ENCODE measurements at regions not wholly inside any gene's neighbourhood (a gene's known extent, or its start where the extent isn't known, plus 50 kb on each side); places are given as distances from the start of the nearest gene placed in this dataset.

- TF ChIP-seq POLR2AphosphoS5 (IDR thresholded peaks at IDR 0.05; ENCODE audit: low read depth, low read length) (no peak), RFX5 (IDR thresholded peaks at IDR 0.05; ENCODE audit: low read length) (no peak), CHD2 (IDR thresholded peaks at IDR 0.05; ENCODE audit: low read length, partially characterized antibody) (no peak), FOSL2 (IDR thresholded peaks at IDR 0.05; ENCODE audit: borderline replicate concordance, low read depth) (no peak)
- TF ChIP-seq, protein P1, sequence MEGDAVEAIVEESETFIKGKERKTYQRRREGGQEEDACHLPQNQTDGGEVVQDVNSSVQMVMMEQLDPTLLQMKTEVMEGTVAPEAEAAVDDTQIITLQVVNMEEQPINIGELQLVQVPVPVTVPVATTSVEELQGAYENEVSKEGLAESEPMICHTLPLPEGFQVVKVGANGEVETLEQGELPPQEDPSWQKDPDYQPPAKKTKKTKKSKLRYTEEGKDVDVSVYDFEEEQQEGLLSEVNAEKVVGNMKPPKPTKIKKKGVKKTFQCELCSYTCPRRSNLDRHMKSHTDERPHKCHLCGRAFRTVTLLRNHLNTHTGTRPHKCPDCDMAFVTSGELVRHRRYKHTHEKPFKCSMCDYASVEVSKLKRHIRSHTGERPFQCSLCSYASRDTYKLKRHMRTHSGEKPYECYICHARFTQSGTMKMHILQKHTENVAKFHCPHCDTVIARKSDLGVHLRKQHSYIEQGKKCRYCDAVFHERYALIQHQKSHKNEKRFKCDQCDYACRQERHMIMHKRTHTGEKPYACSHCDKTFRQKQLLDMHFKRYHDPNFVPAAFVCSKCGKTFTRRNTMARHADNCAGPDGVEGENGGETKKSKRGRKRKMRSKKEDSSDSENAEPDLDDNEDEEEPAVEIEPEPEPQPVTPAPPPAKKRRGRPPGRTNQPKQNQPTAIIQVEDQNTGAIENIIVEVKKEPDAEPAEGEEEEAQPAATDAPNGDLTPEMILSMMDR (IDR thresholded peaks at IDR 0.05) = no peak
Observed at GRCh38 chrX:39238006-39238405, 436.7 kb downstream of the MID1IP1 start.
